ENCODE measurements at regions not wholly inside any gene's neighbourhood (a gene's known extent, or its start where the extent isn't known, plus 50 kb on each side); places are given as distances from the start of the nearest gene placed in this dataset.

DNA sequence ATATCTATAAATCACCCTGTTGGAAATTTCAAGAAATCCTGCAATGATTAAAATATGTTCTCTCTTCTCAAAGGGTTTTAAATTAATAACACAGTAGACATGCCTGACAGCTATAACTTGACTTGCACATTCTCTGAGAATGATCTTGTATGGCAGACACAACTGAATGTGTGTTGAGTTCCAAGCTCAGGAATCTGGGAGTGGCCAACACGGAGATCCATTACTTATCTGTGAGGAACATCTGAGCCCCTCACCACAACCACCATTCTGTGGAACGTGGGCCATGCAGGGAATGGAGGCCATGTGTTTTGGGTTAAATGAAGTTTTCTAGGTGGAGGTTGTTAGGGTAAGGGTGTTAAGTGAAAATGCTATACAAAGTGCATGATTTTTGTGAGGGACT, 105.3 kb upstream of the CHMP2B start:
- H3K27ac ChIP-seq (ENCODE audit: low read depth in 1 of 2, low read length in 2 of 2) = no peak overlapping the region
- no CpG with 5 or more reads among the region's 2 CpGs for WGBS (ENCODE audit: insufficient coverage)
- DNase-seq = no peak
- no peaks in the 10 kb centered on the region for H3K9me3 ChIP-seq (replicated peaks in 1 of 2; ENCODE audit: control insufficient read depth in 1 of 2, insufficient read depth in 1 of 2, low read length in 2 of 2)
- TF ChIP-seq CTCF (IDR thresholded peaks at IDR 0.05) = no peak
- H3K9ac ChIP-seq (ENCODE audit: insufficient read depth, low read length, poor library complexity, severe bottlenecking) = no peak overlapping the region
- no peak overlapping the region for H3K4me2 ChIP-seq (replicated peaks; ENCODE audit: extremely low read depth, low read length, poor library complexity, severe bottlenecking)
- Mint-ChIP-seq H3K36me3 (no peaks in the 10 kb centered on the region), H3K4me3 (no peak overlapping the region), H3K27me3 (ENCODE audit: low read depth in 3 of 3) (peaks cover 2 to 3% (median 2%) of the 10 kb centered on the region in 3 donors), H3K9me3 (peaks cover 0 to 3% (median 0%) of the 10 kb centered on the region in 7 donors), H3K27ac (no peak overlapping the region), H3K4me1 (no peaks in the 10 kb centered on the region)
- intact Hi-C loops (cut with micrococcal nuclease) = no loop called here
- no peaks in the 10 kb centered on the region for H3K79me2 ChIP-seq (ENCODE audit: insufficient read depth, low read length)
- H3K27me3 ChIP-seq (ENCODE audit: control insufficient read depth in 2 of 2, insufficient read depth in 2 of 2, low read length in 2 of 2) = no peaks in the 10 kb centered on the region
- no peaks in the 10 kb centered on the region for H4K20me1 ChIP-seq (ENCODE audit: insufficient read depth, low read length)
- H3K4me3 ChIP-seq (replicated peaks in 1 of 3; ENCODE audit: low read depth in 2 of 3, low read length in 3 of 3) = no peak overlapping the region
- H2AFZ ChIP-seq (ENCODE audit: insufficient read depth, low read depth, low read length, poor library complexity, severe bottlenecking) = no peak overlapping the region
- no peaks in the 10 kb centered on the region for H3K36me3 ChIP-seq (replicated peaks in 1 of 2; ENCODE audit: control insufficient read depth in 1 of 2, insufficient read depth in 2 of 2, low read length in 2 of 2)
- H3K4me1 ChIP-seq (ENCODE audit: control insufficient read depth in 1 of 2, insufficient read depth in 2 of 2, low read length in 2 of 2) = no peaks in the 10 kb centered on the region

DNA sequence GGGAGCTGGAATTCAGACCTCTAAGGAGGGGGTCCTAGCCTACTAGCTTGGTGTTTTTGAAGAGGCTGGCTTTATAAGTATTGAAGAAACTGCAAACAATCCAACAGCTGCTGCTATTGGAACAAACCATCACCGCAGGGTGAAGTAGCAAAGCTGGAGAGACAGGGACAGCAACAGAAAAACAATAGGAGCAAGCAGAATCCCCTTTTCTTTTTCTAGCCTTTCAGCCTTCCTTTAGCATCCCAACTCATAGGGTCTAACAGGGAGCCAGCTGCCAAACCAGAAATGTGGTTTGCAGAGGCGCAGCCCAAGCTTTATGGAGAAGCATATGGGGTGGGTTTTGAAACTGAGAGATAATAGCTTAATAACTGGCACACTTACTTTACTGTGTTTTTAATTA, 106.2 kb upstream of the CHMP2B start:
- no CpG with 5 or more reads among the region's 2 CpGs for WGBS (ENCODE audit: insufficient coverage)
- no peaks in the 10 kb centered on the region for H3K36me3 Mint-ChIP-seq
- no peak overlapping the region for H2AFZ ChIP-seq (ENCODE audit: insufficient read depth, low read depth, low read length, poor library complexity, severe bottlenecking)
- H3K36me3 ChIP-seq (replicated peaks in 1 of 2; ENCODE audit: control insufficient read depth in 1 of 2, insufficient read depth in 2 of 2, low read length in 2 of 2) = no peaks in the 10 kb centered on the region
- no peaks in the 10 kb centered on the region for H3K79me2 ChIP-seq (ENCODE audit: insufficient read depth, low read length)
- H3K4me1 Mint-ChIP-seq = no peaks in the 10 kb centered on the region
- H3K9me3 ChIP-seq (replicated peaks in 1 of 2; ENCODE audit: control insufficient read depth in 1 of 2, insufficient read depth in 1 of 2, low read length in 2 of 2) = no peaks in the 10 kb centered on the region
- peaks cover 0 to 1% (median 0%) of the 10 kb centered on the region in 7 donors for H3K9me3 Mint-ChIP-seq
- peaks cover 2 to 3% (median 2%) of the 10 kb centered on the region in 3 donors for H3K27me3 Mint-ChIP-seq (ENCODE audit: low read depth in 3 of 3)
- no peak overlapping the region for H3K4me2 ChIP-seq (replicated peaks; ENCODE audit: extremely low read depth, low read length, poor library complexity, severe bottlenecking)
- no peak overlapping the region for H3K27ac Mint-ChIP-seq
- no peak overlapping the region for H3K4me3 ChIP-seq (replicated peaks in 1 of 3; ENCODE audit: low read depth in 2 of 3, low read length in 3 of 3)
- DNase-seq = no peak
- TF ChIP-seq CTCF (IDR thresholded peaks at IDR 0.05) = no peak
- no peaks in the 10 kb centered on the region for H4K20me1 ChIP-seq (ENCODE audit: insufficient read depth, low read length)
- H3K27ac ChIP-seq (ENCODE audit: low read depth in 1 of 2, low read length in 2 of 2) = no peak overlapping the region
- intact Hi-C loops (cut with micrococcal nuclease) = no loop called here
- H3K9ac ChIP-seq (ENCODE audit: insufficient read depth, low read length, poor library complexity, severe bottlenecking) = no peak overlapping the region
- no peak overlapping the region for H3K4me3 Mint-ChIP-seq
- H3K27me3 ChIP-seq (ENCODE audit: control insufficient read depth in 2 of 2, insufficient read depth in 2 of 2, low read length in 2 of 2) = no peaks in the 10 kb centered on the region
- no peaks in the 10 kb centered on the region for H3K4me1 ChIP-seq (ENCODE audit: control insufficient read depth in 1 of 2, insufficient read depth in 2 of 2, low read length in 2 of 2)

Measured in CD14-positive monocyte (primary cell).